ENCODE measurements at regions not wholly inside any gene's neighbourhood (a gene's known extent, or its start where the extent isn't known, plus 50 kb on each side); places are given as distances from the start of the nearest gene placed in this dataset.

GRCh38 chr6:148649454-148649963 is 97.3 kb upstream of the UST start:
- in situ Hi-C loops (cut with HindIII; ENCODE audit: low sequenced_read_pairs): no loop called here

GRCh38 chr6:148650941-148651505 is 95.8 kb upstream of the UST start:
- no peak for DNase-seq (ENCODE audit: low spot score)
- in situ Hi-C loops (cut with HindIII; ENCODE audit: low sequenced_read_pairs): no loop called here

More at GRCh38 chr6:148649454-148649963, 97.3 kb upstream of the UST start:
- no peak for DNase-seq (ENCODE audit: low spot score)

- in situ Hi-C loops (cut with HindIII; ENCODE audit: low sequenced_read_pairs): no loop called here
- DNase-seq (ENCODE audit: low spot score): no peak
These were observed 94.6 kb upstream of the UST start for GRCh38 chr6:148652205-148652604.

GRCh38 chr6:148653138-148653776 is 93.6 kb upstream of the UST start:
- in situ Hi-C loops (cut with HindIII; ENCODE audit: low sequenced_read_pairs): no loop called here
- DNase-seq (ENCODE audit: low spot score): no peak

- DNase-seq (ENCODE audit: low spot score): no peak
- in situ Hi-C loops (cut with HindIII; ENCODE audit: low sequenced_read_pairs): no loop called here
These were observed 89.8 kb upstream of the UST start for GRCh38 chr6:148657048-148657447.

GRCh38 chr6:148658681-148659430 is 88.0 kb upstream of the UST start:
- no peak for DNase-seq (ENCODE audit: low spot score)
- in situ Hi-C loops (cut with HindIII; ENCODE audit: low sequenced_read_pairs): no loop called here

GRCh38 chr6:148667395-148667794 is 79.4 kb upstream of the UST start:
- DNase-seq (ENCODE audit: low spot score): no peak
- in situ Hi-C loops (cut with HindIII; ENCODE audit: low sequenced_read_pairs): no loop called here

- DNase-seq (ENCODE audit: low spot score): no peak
- in situ Hi-C loops (cut with HindIII; ENCODE audit: low sequenced_read_pairs): no loop called here
These were observed 75.7 kb upstream of the UST start for GRCh38 chr6:148671085-148671484.

GRCh38 chr6:148671952-148672351 is 74.9 kb upstream of the UST start:
- in situ Hi-C loops (cut with HindIII; ENCODE audit: low sequenced_read_pairs): no loop called here
- DNase-seq (ENCODE audit: low spot score): no peak

GRCh38 chr6:148674306-148674705 is 72.5 kb upstream of the UST start:
- in situ Hi-C loops (cut with HindIII; ENCODE audit: low sequenced_read_pairs): no loop called here
- no peak for DNase-seq (ENCODE audit: low spot score)

- DNase-seq (ENCODE audit: low spot score): no peak
- in situ Hi-C loops (cut with HindIII; ENCODE audit: low sequenced_read_pairs): no loop called here
These were observed 69.0 kb upstream of the UST start for GRCh38 chr6:148677594-148678476.

- no peak for DNase-seq (ENCODE audit: low spot score)
- in situ Hi-C loops (cut with HindIII; ENCODE audit: low sequenced_read_pairs): no loop called here
These were observed 68.1 kb upstream of the UST start for GRCh38 chr6:148678682-148679081.

- in situ Hi-C loops (cut with HindIII; ENCODE audit: low sequenced_read_pairs): no loop called here
- no peak for DNase-seq (ENCODE audit: low spot score)
These were observed 65.2 kb upstream of the UST start for GRCh38 chr6:148681666-148682065.

- DNase-seq (ENCODE audit: low spot score): no peak
- in situ Hi-C loops (cut with HindIII; ENCODE audit: low sequenced_read_pairs): no loop called here
These were observed 64.6 kb upstream of the UST start for GRCh38 chr6:148682252-148682651.

GRCh38 chr6:148682990-148683389 is 63.8 kb upstream of the UST start:
- no peak for DNase-seq (ENCODE audit: low spot score)
- in situ Hi-C loops (cut with HindIII; ENCODE audit: low sequenced_read_pairs): no loop called here

- no peak for DNase-seq (ENCODE audit: low spot score)
- in situ Hi-C loops (cut with HindIII; ENCODE audit: low sequenced_read_pairs): no loop called here
These were observed 57.7 kb upstream of the UST start for GRCh38 chr6:148689168-148689567.

GRCh38 chr6:148693882-148694484 is 52.8 kb upstream of the UST start:
- in situ Hi-C loops (cut with HindIII; ENCODE audit: low sequenced_read_pairs): no loop called here
- DNase-seq (ENCODE audit: low spot score): no peak

Data from G401 (cell line).